VCaP (cell line): ENCODE measurements at regions not wholly inside any gene's neighbourhood (a gene's known extent, or its start where the extent isn't known, plus 50 kb on each side); places are given as distances from the start of the nearest gene placed in this dataset.

Source experiments
- H3K27ac ChIP-seq: fragments of 450-650 bp; 2 replicates; pipeline ENCODE4 v1.5.1; 2017
- CTCF ChIP-seq: fragments of 450-650 bp; conservative IDR thresholded peaks from 2 replicates; pipeline ENCODE4 v1.5.1; 2017; ENCODE audit warnings: mild to moderate bottlenecking, moderate library complexity

GRCh38 chr21:21722731-21723130 is 724.5 kb downstream of the NCAM2 start:
- no peak for TF ChIP-seq CTCF

GRCh38 chr21:21730512-21730911 is 732.3 kb downstream of the NCAM2 start:
- no peak overlapping the region for H3K27ac ChIP-seq
- TF ChIP-seq CTCF, result no peak

More at GRCh38 chr21:21722731-21723130, 724.5 kb downstream of the NCAM2 start:
- H3K27ac ChIP-seq, result no peak overlapping the region

GRCh38 chr21:21731626-21732025 is 733.4 kb downstream of the NCAM2 start:
- no peak for TF ChIP-seq CTCF

GRCh38 chr21:21734088-21734487 is 735.9 kb downstream of the NCAM2 start:
- H3K27ac ChIP-seq, result no peak overlapping the region
- TF ChIP-seq CTCF, result no peak

More at GRCh38 chr21:21731626-21732025, 733.4 kb downstream of the NCAM2 start:
- H3K27ac ChIP-seq, result no peak overlapping the region

GRCh38 chr21:21737186-21737585 is 739.0 kb downstream of the NCAM2 start:
- no peak overlapping the region for H3K27ac ChIP-seq
- TF ChIP-seq CTCF, result no peak

GRCh38 chr21:21740207-21740606 is 742.0 kb downstream of the NCAM2 start:
- TF ChIP-seq CTCF, result no peak
- no peak overlapping the region for H3K27ac ChIP-seq

- no peak overlapping the region for H3K27ac ChIP-seq
- no peak for TF ChIP-seq CTCF
Observed at GRCh38 chr21:21750124-21750825, 752.1 kb downstream of the NCAM2 start.
